Osteocyte (in vitro differentiated cells): ENCODE measurements at regions not wholly inside any gene's neighbourhood (a gene's known extent, or its start where the extent isn't known, plus 50 kb on each side); places are given as distances from the start of the nearest gene placed in this dataset.

Experiments
- DNase-seq: peaks from one replicate; pipeline ENCODE4 v3.0.0; 2021; ENCODE audit warnings: mixed read lengths; ENCODE audit not compliant: unreplicated experiment; ENCODE audit errors: extremely low spot score
- H3K27ac Mint-ChIP-seq: one replicate; pipeline ENCODE4 v1.8.0; 2021; ENCODE audit warnings: mild to moderate bottlenecking, mixed read lengths; ENCODE audit not compliant: unreplicated experiment
- H3K27me3 Mint-ChIP-seq: one replicate; pipeline ENCODE4 v1.8.0; 2021; ENCODE audit warnings: mixed read lengths; ENCODE audit not compliant: unreplicated experiment
- H3K36me3 Mint-ChIP-seq: one replicate; pipeline ENCODE4 v1.8.0; 2021; ENCODE audit warnings: mixed read lengths; ENCODE audit not compliant: unreplicated experiment
- H3K4me1 Mint-ChIP-seq: one replicate; pipeline ENCODE4 v1.8.0; 2021; ENCODE audit warnings: mixed read lengths; ENCODE audit not compliant: unreplicated experiment
- H3K4me3 Mint-ChIP-seq: one replicate; pipeline ENCODE4 v1.8.0; 2021; ENCODE audit warnings: mild to moderate bottlenecking, moderate library complexity, mixed read lengths; ENCODE audit not compliant: unreplicated experiment
- H3K9me3 Mint-ChIP-seq: one replicate; pipeline ENCODE4 v1.8.0; 2021; ENCODE audit warnings: mixed read lengths; ENCODE audit not compliant: unreplicated experiment
- TF ChIP-seq, protein P1 (sequence below): fragments of 200-600 bp; sonication (generic); IDR thresholded peaks from 2 replicates; pipeline ENCODE4 v1.5.0; 2021; ENCODE audit warnings: antibody characterized with exemption, mild to moderate bottlenecking, moderate library complexity

DNA sequence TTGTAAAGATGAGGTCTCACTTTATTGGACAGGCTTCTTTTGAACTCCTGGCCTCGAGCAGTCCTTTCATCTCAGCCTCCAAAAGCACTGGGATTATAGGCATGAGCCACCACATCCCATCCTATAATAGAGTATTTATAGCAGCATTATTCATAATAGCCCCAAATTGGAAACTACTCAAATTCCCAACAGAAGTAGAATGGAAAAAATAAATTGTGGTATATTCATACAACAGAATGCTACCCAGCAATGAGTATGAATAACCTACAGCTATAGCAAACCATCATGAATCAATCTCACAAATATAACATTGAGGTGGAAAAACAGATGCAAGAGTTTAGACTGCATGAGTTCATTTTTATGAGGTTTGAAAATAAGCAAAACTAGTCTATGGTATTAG lies 84.8 kb upstream of the BTBD3 start:
- Mint-ChIP-seq H3K4me1 (no peaks in the 10 kb centered on the region), H3K4me3 (no peak overlapping the region), H3K27me3 (no peaks in the 10 kb centered on the region), H3K36me3 (no peaks in the 10 kb centered on the region), H3K9me3 (peaks cover 7% of the 10 kb centered on the region), H3K27ac (no peak overlapping the region)
- no peak for DNase-seq
- TF ChIP-seq, protein P1, sequence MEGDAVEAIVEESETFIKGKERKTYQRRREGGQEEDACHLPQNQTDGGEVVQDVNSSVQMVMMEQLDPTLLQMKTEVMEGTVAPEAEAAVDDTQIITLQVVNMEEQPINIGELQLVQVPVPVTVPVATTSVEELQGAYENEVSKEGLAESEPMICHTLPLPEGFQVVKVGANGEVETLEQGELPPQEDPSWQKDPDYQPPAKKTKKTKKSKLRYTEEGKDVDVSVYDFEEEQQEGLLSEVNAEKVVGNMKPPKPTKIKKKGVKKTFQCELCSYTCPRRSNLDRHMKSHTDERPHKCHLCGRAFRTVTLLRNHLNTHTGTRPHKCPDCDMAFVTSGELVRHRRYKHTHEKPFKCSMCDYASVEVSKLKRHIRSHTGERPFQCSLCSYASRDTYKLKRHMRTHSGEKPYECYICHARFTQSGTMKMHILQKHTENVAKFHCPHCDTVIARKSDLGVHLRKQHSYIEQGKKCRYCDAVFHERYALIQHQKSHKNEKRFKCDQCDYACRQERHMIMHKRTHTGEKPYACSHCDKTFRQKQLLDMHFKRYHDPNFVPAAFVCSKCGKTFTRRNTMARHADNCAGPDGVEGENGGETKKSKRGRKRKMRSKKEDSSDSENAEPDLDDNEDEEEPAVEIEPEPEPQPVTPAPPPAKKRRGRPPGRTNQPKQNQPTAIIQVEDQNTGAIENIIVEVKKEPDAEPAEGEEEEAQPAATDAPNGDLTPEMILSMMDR, result no peak

DNA sequence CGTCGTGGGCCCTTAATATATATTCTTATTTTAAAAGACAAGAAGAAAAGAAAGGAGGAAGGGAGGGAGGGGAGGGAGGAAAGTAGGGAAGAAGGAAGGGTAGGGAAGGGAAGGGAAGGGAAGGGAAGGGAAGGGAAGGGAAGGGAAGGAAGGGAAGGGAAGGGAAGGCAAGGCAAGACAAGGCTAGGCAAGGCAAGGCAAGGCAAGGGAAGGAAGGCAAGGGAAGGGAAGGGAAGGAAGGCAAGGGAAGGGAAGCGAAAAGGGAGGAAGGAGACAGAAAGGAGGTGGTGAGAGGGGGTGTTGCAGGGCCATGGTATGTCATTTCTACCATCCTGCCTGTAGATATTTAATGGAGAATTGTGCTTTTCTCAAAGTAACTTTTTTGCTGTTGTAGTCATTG lies 83.9 kb upstream of the BTBD3 start:
- H3K4me1 Mint-ChIP-seq, result no peaks in the 10 kb centered on the region
- H3K4me3 Mint-ChIP-seq, result no peak overlapping the region
- H3K27ac Mint-ChIP-seq, result no peak overlapping the region
- H3K36me3 Mint-ChIP-seq, result no peaks in the 10 kb centered on the region
- DNase-seq, result no peak
- TF ChIP-seq, protein P1, result no peak
- H3K27me3 Mint-ChIP-seq, result no peaks in the 10 kb centered on the region
- H3K9me3 Mint-ChIP-seq, result peaks cover 7% of the 10 kb centered on the region

DNA sequence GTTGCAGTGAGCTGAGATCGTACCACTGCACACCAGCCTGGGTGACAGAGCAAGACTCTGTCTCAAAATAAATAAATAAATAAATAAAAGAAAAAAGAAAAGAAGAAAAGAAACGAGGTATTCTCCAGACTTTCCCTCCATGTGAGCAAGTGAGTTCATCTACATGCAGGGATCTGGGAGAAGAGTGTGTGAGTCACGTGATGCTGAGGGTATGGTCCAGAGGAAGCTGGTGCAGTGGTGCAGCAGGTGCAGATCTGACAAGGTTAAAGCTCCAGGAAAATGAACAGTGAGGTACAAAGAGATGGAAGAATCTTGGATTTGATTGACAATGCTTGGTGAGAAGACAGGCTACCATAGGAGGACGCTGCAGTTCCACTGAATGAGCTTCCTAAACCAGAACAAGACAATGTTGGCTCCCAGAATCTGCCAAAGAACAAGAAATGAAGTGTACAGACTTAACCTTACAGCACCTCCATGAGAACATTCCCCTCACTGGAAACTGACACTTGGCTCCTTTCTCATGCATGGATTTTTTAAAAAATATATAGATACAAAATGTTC lies 79.5 kb upstream of the BTBD3 start:
- Mint-ChIP-seq H3K4me1 (no peaks in the 10 kb centered on the region), H3K27ac (no peak overlapping the region), H3K4me3 (no peak overlapping the region), H3K9me3 (peaks cover 7% of the 10 kb centered on the region), H3K27me3 (no peaks in the 10 kb centered on the region), H3K36me3 (no peaks in the 10 kb centered on the region)
- DNase-seq, result no peak
- TF ChIP-seq, protein P1, result no peak

DNA sequence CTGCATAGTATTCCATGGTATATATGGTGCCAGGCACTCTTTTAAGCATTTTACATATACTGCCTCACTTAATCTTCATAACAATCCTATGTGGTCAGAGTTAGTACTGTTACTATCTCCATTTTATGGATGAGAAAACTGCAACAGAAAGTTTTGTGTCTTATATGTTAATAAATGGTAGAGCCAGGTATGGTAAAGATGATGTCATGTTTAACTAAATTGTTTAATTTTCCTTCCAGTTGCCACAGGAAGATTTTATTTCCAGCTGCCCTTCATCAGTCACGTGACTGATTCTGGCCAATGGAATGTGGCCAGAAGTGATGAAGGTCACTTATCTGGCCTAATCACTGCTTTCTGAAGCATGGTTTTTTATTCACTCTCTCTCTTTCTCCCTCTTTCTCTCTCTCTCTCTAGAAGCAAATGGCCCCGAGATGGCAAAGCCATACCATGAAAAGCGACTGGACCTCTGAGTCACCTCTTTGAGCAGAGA lies 75.7 kb upstream of the BTBD3 start:
- H3K27me3 Mint-ChIP-seq, result peaks cover 2% of the 10 kb centered on the region
- TF ChIP-seq, protein P1, result no peak
- no peak overlapping the region for H3K27ac Mint-ChIP-seq
- H3K4me1 Mint-ChIP-seq, result no peaks in the 10 kb centered on the region
- H3K36me3 Mint-ChIP-seq, result no peaks in the 10 kb centered on the region
- no peaks in the 10 kb centered on the region for H3K9me3 Mint-ChIP-seq
- no peak for DNase-seq
- no peak overlapping the region for H3K4me3 Mint-ChIP-seq

DNA sequence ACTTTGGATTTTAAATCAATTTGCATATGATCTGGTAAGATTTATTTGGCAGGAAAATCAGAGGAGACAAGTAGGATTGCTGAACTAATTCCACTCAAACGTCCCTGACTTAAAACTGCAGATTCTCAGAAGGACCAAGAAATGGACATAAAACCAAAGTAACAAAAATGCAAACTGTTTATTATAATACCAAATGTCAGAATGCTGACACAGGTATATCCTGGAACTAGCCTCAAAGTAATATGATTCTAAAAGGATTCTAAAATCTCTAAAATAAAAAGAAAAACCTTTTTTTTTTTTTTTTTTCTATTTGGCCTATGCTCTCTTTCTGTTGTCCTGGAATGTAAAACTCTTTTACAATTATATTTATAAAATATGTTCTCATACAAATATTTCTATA lies 74.4 kb upstream of the BTBD3 start:
- no peak for DNase-seq
- TF ChIP-seq, protein P1, result no peak
- H3K9me3 Mint-ChIP-seq, result no peaks in the 10 kb centered on the region
- peaks cover 2% of the 10 kb centered on the region for H3K27me3 Mint-ChIP-seq
- H3K36me3 Mint-ChIP-seq, result no peaks in the 10 kb centered on the region
- H3K4me3 Mint-ChIP-seq, result no peak overlapping the region
- H3K4me1 Mint-ChIP-seq, result no peaks in the 10 kb centered on the region
- no peak overlapping the region for H3K27ac Mint-ChIP-seq
